ENCODE measurements at regions not wholly inside any gene's neighbourhood (a gene's known extent, or its start where the extent isn't known, plus 50 kb on each side); places are given as distances from the start of the nearest gene placed in this dataset.
"Not testable (repeated sequence)": the region's sequence is repeated elsewhere in the genome, so short reads cannot be mapped to it uniquely, and the experiment has no call there.

DNA sequence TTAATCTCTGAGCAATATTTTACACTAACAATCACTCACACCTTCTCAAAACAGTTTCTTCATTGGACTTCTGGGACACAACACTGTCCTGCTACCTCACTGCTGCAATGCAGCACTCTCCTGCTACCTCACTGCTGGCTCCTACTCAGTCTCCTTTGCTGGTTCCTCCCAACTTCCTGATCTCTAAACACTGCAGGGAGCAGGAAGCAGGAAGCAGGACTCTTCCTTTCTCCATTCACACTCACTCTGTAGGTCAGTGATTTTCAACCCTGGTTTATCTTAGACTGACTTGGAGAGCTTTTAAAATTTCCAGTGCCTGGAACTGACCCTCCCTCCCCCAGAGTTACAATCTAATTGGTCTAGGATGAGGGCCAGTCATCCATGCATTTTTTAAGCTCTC, 243.4 kb upstream of the RBBP8 start:
- intact Hi-C loops (cut with DNase I): no loop called here
- DNase-seq: no peak

DNA sequence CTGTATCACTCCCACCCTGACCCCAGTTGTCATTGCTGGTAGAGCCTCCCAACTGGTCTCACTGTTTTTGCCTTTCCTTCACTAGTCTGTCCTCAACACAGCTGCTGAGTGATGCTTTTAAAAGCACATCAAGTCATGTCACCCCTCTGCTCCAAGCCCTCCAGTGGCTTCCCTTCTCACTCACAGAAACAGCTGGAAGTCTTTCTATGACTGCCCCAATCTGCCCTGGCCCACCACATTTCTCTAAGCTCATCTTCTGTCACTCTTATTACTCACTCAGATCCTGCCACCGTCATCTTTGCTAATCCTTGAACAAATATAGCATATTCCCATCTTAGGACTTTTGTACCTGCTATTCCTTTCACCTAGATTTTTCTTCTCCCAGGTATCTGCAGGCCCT, 242.6 kb upstream of the RBBP8 start:
- intact Hi-C loops (cut with DNase I): no loop called here

DNA sequence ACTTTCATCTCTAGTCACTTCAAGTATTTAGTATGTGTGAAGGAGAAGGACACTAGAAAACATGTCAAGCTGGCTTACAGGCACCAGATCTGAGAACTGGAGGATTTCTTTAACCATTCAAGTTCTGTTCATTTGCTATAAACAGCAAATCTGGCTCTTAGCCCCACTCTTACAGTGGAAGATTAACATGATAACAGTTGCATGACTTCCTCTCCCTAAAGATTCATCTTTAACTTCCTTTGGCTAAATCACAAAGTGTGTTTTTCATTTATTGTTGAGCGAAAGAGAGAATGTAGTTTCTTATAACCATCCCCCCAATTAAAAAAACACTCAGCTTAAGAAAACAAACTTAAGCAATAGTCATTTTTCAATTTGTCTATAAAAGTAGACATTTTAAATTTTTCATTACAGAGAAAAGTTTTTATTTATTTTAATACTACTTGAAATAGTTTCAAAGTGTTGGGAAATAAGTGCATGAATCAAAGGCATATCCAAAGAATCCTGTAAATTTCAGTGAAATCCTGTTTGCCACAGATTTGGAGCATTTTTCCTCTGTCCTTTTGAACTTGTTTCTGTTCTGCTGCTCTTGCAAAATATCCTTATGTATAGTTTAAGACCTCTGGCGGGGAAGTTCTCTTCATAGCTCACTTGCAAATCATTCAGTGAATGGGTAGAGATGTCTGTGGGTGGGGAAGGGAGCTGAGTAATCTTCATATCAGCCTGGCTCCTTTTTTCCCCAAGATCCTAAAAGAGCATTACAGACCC, 241.0 kb upstream of the RBBP8 start:
- intact Hi-C loops (cut with DNase I): no loop called here
- DNase-seq: no peak

More for the DNA sequence above, 242.6 kb upstream of the RBBP8 start:
- DNase-seq: no peak

DNA sequence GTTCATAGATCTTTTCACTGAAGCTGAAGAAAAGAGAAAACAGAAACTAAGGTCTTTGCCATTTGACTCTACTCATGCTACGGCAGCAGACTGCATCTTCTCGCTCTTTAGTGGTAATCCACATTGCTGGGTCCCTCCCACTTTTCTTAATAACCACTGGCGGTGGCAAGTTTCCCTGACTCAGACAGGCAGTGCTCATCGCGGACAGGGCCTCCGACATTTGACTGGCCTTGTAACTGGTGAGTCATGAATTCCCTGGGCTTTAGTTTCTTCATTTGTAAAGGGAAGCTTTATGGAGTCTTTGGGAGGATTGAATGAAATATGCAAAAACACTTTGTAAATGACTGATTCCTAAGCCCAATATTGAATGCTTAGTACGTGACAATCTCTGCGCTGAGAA, 238.2 kb upstream of the RBBP8 start:
- DNase-seq: no peak
- intact Hi-C loops (cut with DNase I): no loop called here

DNA sequence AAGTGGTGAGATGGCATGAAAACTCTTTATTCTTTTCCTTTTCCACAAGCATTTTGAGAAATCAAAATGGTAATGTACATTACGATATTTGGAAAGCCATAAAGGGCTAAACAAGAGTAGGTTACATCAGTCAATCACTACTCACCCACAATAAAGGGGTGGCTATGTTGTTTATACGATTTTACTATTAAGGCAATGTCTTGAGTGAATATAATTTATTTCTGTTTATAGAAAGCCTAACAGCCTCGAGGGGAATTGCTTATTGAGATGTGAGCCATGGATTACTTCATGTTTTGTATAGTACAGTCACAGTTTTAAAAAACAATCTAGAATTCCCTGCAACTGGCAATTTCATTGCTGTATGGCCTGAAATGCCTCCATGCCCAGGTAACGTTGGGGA, 237.5 kb upstream of the RBBP8 start:
- no peak for DNase-seq
- intact Hi-C loops (cut with DNase I): no loop called here

DNA sequence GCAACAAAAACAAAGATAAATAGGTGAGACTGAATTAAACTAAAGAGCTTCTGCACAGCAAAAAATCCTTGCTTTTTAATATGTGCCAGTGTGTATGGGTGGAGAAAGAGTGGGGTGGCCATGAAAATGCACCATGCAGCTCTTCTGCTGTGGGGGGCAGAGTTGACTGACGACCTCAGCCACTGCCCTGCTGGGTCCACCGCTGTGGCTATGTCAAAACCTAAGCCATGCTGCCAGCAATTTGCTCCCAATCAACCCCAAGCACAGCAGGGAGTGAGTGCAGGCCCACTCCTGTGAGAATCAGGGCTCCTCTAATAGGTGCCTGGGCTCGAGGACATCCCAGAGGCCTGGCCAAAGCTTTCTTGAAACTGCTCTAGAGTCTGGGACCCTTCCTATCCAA, 235.6 kb upstream of the RBBP8 start:
- intact Hi-C loops (cut with DNase I): no loop called here
- peak in 1 of 10 donors; percentile 48 for DNase-seq

DNA sequence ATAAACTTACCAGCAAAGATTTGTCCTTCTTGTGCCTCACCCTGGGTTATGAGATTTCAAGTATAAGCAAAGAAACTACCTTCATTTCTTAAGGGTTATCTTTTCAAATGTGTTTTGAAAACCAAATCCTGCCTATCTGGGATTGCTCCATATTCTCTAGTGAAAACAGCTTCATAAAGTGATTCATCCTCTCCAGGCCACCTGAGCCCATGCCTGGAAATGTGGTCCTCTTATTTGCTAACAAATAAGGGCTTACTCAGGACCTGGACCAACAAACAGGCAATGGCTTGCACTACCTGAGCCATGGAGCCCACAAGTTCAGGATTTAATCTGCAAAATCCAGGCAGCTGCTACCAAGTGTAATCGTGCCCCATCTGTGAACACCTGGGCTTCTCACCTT, 234.4 kb upstream of the RBBP8 start:
- intact Hi-C loops (cut with DNase I): no loop called here
- DNase-seq: no peak

DNA sequence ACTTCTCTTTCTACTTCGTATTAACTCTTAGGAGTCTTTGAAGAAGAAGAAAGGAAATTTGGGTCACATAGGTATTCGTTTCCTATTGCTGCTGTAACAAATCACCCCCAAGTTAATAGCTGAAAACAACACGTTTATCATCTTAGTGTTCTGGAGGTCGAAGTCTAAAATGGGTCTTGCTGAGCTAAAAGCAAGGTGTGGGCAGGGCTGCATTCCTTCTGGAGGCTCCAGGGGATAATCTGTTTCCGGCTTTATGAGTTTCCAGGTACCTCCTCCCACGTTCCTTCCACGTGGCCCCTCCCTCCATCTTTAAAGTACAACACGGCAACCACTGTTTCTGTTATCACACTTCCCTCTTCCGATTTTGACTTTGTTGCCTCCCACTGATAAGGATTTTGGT, 233.5 kb upstream of the RBBP8 start:
- DNase-seq: no peak
- intact Hi-C loops (cut with DNase I): loop anchor here (10.0 kb wide), 1 partner anchor 75 kb away; no protein-coding TSS in a partner anchor

DNA sequence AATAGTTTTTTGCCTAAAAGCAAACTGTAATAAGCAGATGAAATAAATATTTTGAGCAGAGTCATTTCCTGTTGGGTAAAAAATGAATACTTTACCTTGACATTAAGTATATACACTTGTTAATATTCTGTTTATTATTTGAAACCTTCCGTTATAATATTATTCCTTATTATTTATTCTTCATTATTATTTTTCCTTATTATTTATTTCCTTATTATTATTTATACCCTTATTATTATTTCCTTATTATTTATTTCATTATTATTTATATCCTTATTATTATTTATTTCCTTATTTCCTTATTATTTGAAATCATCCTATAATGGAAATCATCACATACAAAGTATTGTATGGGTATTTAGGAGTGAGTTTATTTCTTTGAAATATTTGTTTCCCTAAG, 232.2 kb upstream of the RBBP8 start:
- intact Hi-C loops (cut with DNase I): loop anchor here (10.0 kb wide), 1 partner anchor 76 kb away; no protein-coding TSS in a partner anchor
- no peak for DNase-seq

DNA sequence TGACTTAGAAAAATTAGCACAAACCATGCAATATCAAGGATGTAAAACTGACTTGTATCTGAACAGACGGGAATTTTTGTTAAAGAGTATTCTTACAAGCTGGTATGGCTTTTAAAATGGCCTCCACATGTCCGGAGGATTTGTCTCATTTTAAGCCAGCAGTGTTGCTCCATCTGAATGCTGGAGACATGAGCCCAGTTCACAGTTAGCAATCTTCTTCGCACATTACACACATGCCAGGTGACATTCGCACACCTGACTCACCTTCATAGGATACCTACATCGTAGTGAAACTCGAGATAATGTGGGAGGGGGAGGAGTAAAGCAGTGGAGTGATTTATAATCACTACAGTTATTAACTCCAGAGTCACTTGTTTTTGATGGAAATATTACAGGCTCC, 231.8 kb upstream of the RBBP8 start:
- DNase-seq: no peak
- intact Hi-C loops (cut with DNase I): loop anchor here (10.0 kb wide), 1 partner anchor 77 kb away; no protein-coding TSS in a partner anchor

DNA sequence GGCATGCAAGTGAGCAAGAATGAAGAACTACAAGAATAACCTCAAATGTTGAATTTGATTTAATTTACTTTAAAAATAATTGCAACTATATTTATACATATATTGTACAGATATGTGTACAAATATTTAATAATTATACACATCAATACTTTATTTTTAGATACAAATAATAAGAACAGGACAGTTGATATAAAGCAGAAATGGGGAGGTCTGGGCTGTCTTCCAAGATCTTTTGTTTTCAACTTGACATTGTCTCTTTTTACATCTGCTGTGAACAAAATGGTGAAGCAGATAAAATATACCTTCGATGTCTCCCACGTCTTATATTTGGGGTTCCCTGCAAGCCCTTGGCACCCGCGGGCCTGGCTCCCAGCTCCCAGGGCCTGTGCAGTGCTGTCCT, 231.3 kb upstream of the RBBP8 start:
- DNase-seq: peak in 1 of 10 donors; percentile 35
- intact Hi-C loops (cut with DNase I): loop anchor here (10.0 kb wide), 1 partner anchor 77 kb away; no protein-coding TSS in a partner anchor

DNA sequence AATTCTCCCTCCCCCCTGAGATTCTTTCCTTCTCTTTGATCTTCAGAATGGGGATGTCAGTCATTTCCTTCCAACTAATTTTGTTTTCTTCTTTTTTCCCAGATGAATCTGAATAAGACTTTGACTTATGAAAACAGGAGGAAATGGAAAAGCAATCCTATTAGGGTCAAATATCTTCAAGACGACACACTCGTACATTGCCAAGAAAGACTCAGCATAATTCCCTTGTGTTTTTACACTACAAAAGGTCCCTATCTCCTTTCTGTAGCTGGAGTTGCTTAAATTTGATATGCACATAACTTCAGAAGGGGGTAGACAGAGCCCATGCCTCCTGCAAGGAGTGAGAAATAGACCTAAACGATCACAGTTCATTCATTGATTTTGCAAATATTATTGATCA, 230.3 kb upstream of the RBBP8 start:
- intact Hi-C loops (cut with DNase I): loop anchor here (10.0 kb wide), 1 partner anchor 78 kb away; no protein-coding TSS in a partner anchor
- no peak for DNase-seq

DNA sequence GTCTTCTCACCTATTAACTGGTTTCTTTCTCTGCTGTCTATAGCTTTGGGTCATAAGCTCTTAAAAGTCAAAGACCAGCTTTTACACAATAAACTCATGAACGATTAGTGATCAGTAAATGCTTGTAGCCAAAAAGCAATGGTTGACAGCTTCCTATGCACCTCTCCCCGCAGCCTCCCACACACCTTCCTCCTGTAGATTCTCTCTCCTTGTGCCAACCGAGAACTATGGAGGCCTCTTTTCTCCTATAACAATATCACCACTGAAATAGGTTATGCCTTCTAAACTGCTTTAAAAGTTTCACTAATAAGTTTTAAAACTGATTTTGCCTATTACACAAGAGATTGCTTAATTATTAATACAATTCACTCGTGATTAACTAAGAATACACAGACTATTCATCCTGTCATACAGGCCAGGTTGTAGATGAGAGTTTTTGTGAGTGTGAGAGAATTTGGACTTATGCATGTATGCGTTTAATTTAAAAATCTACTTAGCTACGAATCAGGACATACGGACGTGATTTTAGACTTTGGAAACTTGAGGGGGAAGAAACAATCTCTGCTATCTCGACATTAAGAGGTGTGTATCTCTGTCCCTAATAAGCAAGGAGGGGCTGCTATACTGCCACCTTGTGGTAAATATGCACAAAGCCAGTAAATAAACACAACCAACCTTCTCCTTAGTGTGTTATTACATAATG, 229.1 kb upstream of the RBBP8 start:
- no peak for DNase-seq
- intact Hi-C loops (cut with DNase I): loop anchor here (10.0 kb wide), 1 partner anchor 79 kb away; no protein-coding TSS in a partner anchor

DNA sequence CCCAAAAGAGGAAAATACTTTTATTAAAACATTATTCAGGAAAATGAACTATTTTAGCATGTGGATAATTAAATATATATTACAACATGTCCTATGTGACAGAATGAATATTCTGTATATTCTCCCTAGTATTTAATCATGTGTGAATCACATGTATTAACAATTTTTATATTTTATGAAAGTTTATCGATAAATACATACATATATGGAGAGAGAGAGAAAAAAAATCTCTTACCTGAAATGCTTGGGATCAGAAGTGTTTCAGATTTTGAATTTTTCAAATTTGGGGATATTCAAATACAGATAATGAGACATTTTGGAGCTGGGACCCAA, 228.6 kb upstream of the RBBP8 start:
- intact Hi-C loops (cut with DNase I): loop anchor here (10.0 kb wide), 1 partner anchor 80 kb away; no protein-coding TSS in a partner anchor
- DNase-seq: no peak

DNA sequence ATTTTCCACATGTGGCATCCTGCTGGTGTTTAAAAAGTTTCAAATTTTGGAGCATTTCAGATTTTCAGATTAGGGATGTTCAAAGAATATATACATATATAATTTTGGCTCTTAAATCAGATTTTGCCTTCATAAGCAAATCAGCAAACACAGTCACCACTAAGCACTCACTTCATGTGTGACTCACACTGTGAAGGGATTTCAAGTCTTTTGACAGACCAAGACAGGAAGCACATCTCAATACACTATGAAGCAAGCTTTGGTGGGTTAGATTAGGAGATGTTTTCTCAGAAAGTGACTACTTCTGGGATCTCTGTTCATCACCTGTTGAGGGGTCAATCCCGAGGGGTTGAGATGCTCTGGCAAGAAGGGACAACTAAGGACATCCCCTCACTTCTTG, 227.8 kb upstream of the RBBP8 start:
- intact Hi-C loops (cut with DNase I): loop anchor here (10.0 kb wide), 1 partner anchor 81 kb away; no protein-coding TSS in a partner anchor
- no peak for DNase-seq

DNA sequence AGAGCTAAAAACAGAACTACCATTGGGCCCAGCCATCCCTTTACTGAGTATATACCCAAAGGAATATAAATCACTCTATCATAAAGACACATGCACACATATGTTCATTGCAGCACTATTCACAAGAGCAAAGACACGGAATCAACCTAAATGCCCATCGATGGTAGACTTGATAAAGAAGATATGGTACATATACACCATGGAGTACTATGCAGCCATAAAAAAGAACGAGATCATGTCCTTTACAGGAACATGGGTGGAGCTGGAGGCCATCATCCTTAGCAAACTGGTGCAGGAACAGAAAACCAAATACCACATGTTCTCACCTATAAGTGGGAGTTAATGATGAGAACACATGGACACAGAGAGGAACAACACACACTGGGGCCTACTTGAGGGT, 227.1 kb upstream of the RBBP8 start:
- intact Hi-C loops (cut with DNase I): loop anchor here (10.0 kb wide), 1 partner anchor 81 kb away; no protein-coding TSS in a partner anchor
- not testable (repeated sequence) for DNase-seq

DNA sequence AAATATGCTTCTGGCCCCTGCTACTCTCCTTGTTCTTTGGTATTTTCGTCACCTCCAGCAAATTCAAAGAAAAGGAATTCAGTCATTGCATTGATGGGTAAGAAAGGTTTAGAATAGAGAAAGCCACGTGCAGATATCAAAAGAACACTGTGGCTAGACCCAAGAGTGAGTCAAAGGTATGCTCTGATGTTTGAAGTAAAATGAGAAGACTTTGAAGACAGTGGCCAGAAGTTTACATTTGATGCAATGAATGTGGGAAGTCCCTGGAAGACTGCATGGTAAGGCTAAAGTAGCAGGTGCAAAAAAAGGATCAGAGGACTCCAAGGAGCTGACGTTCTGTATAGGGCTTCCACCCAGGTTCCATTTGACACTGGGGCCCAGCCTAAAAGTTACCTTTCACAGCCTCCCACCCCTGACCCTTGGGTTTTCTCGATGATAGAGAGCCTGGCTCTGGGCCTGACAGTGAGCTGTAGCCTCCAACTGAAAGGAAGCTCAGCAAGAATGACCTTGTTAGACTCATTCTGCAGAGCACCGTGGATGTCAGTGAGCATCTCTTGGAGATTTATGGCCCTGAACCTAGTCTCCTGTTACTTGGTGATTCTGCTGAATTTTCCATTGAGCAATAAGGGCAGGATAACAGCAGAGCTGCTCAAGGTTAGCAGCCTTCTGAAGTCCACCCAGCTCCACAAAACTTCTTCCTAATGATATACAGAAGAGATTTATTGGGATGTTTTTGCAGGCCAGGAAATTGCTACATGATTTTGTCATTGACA, 223.7 kb upstream of the RBBP8 start:
- intact Hi-C loops (cut with DNase I): loop anchor here (10.0 kb wide), 1 partner anchor 85 kb away; no protein-coding TSS in a partner anchor

DNA sequence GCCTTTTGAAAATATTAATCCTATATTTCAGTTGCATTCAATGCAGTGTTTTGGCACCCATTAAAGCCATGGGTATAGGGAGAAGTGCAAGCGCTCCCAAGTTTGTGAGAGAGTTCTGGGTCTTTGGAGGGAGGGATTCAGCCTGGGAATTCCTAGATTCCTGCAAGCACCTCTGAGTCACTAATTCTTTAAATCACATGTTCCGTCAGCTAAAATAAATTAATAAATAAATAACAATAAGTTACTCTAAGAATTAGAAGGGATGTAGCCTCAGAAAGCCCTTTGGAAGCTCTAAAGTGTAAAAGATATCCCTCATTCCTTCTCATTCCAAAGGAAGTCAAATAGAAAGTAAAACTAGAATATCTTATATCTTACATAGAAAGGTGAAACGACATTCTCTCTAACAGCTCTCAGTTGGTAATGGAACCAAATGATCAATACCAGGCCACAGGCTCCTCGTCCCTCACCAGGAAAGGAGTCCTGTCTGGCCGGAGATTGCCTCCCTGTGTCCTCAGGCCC, 222.4 kb upstream of the RBBP8 start:
- DNase-seq: no peak
- intact Hi-C loops (cut with DNase I): no loop called here

More for the DNA sequence above, 223.7 kb upstream of the RBBP8 start:
- DNase-seq: no peak

DNA sequence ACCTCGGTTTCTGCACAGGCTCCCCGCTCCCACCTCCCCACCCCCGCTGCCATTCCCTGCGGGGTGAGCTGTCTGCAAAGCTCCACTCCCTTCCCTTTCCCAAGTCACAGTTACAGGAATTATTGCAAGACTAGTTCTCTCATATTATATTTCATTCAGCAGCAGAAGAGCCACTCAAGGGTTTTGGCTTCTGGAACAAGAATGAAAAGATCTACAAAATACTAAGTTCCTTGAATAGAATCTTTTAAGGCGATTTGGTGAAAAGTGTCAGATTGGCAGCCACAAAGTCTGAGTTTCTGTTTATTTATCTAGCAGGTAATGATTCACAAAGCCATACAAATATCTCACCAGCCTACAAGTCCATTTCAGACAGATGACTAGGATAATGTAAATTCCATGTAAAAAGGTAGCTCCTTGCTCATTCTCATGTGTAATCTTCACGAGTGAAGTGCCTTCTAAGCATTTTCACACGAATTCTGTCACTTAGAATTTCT, 221.9 kb upstream of the RBBP8 start:
- intact Hi-C loops (cut with DNase I): no loop called here
- no peak for DNase-seq

DNA sequence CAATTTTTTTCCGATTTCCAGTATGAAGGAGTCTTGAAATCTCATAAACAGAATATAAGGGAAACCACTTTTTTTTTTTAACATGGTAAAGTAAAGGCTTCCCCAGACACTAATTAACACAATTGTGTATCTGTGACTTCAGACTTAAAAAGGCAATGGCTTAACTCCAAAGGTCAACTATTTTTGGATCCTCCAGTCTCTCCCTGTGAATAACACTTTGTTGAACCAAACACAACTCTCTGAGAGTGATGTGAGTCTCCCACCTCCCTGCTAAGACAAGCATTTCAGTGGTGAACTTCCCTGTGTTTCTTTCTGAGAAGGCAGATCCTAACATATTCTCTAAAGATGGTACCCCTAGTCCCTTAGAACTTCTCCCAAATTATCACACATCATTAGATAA, 219.6 kb upstream of the RBBP8 start:
- DNase-seq: no peak
- intact Hi-C loops (cut with DNase I): no loop called here
